ENCODE measurements at regions not wholly inside any gene's neighbourhood (a gene's known extent, or its start where the extent isn't known, plus 50 kb on each side); places are given as distances from the start of the nearest gene placed in this dataset.

GRCh38 chr3:126279853-126280252, 77.4 kb downstream of the KLF15 start:
- H3K36me3 ChIP-seq: no peaks in the 10 kb centered on the region
- no peak overlapping the region for H3K4me2 ChIP-seq
- no peak for TF ChIP-seq Cebpa-rat (IDR thresholded peaks at IDR 0.05)
- no peaks in the 10 kb centered on the region for H3K27me3 ChIP-seq
- peaks cover 9% of the 10 kb centered on the region for H3K4me1 ChIP-seq
- peaks cover 5% of the 10 kb centered on the region; the same call in 1 of the 2 replicates for H3K9me3 ChIP-seq
- no peaks in the 10 kb centered on the region for H4K20me1 ChIP-seq
- no peak overlapping the region for H3K4me3 ChIP-seq
- no peak overlapping the region for H3K9ac ChIP-seq
- no peak overlapping the region for H3K27ac ChIP-seq

GRCh38 chr3:126277629-126278378, 79.4 kb downstream of the KLF15 start:
- no peak for TF ChIP-seq Cebpa-rat (IDR thresholded peaks at IDR 0.05)
- no peak overlapping the region for H3K27ac ChIP-seq
- no peaks in the 10 kb centered on the region for H4K20me1 ChIP-seq
- H3K4me1 ChIP-seq: peaks cover 9% of the 10 kb centered on the region
- peaks cover 4% of the 10 kb centered on the region; the same call in 1 of the 2 replicates for H3K9me3 ChIP-seq
- no peaks in the 10 kb centered on the region for H3K27me3 ChIP-seq
- H3K36me3 ChIP-seq: no peaks in the 10 kb centered on the region
- no peak overlapping the region for H3K4me3 ChIP-seq
- H3K9ac ChIP-seq: no peak overlapping the region
- H3K4me2 ChIP-seq: no peak overlapping the region

DNA sequence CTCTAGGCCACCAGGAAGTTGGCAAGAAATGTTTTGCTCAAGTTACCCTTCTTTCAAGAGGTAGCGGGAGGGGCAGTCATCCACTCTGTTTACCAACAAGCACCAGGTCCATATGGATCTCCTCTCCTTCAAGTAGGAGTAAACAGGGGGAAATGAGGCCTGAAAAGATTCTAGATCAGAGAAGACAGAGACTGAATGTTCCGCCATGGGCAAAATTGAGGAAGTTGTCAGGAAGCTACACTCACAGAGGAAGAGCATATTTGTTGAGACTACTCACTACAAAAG, 81.6 kb downstream of the KLF15 start:
- Histone ChIP-seq H3K9me3 (no peaks in the 10 kb centered on the region), H3K9ac (no peak overlapping the region), H3K36me3 (no peaks in the 10 kb centered on the region), H3K4me3 (no peak overlapping the region), H3K27ac (peak overlapping the region; percentile 54; the same call in 1 of the 2 replicates), H3K4me2 (peak overlapping the region; percentile 29; the same call in 1 of the 2 replicates), H4K20me1 (no peaks in the 10 kb centered on the region), H3K4me1 (peaks cover 9% of the 10 kb centered on the region), H3K27me3 (no peaks in the 10 kb centered on the region)
- TF ChIP-seq Cebpa-rat (IDR thresholded peaks at IDR 0.05): no peak

DNA sequence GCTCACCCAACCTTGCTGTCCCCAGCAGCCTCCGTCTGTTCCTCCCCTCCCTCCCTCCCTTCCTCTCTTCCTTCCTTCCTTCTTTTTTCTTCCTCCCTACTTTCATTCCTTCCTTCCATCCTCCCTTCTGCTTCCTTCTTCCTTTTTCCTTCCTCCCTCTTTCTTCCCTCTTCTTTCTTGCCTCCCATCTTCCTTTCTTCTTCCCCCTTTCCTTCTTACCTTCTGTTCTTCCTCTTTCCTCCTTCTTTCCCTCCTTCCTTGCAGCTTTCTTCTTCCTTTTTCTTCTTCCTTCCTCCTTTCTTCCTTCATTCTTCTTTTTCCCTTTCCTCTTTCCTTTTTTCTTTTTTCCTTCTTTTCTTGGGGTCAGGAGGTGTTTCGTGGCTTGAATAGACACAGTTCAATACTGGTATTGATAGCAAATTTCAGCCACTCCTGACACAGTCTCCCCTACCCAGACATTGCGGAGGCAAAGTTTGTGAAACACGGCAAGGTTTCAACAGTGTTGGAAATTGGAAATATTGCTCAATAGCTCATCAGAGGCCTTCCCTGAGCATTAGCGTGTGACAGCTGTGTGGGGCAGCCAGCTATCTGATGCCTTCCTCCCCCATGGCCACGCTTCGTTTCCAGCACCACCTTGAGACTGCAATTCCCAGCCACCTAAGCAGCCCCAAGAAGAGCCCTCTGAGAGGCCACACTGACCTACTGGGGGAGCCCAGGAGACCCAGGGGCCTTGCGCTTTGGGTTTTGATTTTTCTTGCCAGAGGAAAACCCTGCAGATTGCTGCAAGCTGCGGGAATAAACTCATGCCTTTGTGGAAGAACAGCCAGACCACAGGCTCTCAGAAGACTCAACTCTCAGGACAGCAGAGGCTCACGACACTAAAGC, 82.2 kb downstream of the KLF15 start:
- Histone ChIP-seq H4K20me1 (no peaks in the 10 kb centered on the region), H3K4me3 (no peak overlapping the region), H3K36me3 (no peaks in the 10 kb centered on the region), H3K4me2 (peak overlapping the region; percentile 29; the same call in 1 of the 2 replicates), H3K27ac (peak overlapping the region; percentile 54; the same call in 1 of the 2 replicates), H3K9me3 (no peaks in the 10 kb centered on the region), H3K27me3 (no peaks in the 10 kb centered on the region), H3K4me1 (peaks cover 9% of the 10 kb centered on the region), H3K9ac (no peak overlapping the region)
- TF ChIP-seq Cebpa-rat (IDR thresholded peaks at IDR 0.05): no peak; the same call in 1 of the 2 replicates

DNA sequence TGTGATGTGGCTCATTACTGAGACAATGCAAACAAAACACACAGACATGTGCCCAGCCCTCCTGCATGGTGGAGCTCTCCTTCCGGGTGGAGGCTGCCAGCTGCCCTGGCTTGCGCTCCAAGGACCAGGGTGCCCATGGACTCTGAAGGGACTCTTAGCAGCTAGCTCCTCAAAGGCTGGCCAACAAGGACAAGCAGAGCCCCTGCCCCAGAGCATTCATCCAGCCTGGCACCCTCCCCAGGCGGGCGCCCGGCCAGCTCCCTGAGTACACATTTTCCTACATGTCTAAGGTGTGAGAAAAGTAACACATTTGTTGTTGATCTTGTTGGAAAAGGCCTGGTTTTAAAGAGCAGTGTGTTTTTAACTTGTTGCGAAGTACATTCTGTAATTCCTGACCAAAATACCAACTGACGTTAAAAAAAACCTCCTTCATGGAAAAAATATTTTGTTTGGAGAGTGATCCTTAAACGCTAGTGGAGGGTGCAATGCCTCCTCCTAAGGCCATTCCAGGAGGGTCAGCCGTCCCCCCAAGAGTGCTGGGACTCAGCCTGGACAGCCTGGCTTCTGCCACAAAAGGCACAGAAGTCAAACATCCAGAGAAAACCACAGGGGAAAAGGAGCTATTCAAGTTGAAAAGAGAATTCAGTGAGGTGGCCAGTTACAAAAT, 86.9 kb downstream of the KLF15 start:
- peaks cover 3% of the 10 kb centered on the region for H3K4me1 ChIP-seq
- no peak overlapping the region for H3K4me2 ChIP-seq
- H3K36me3 ChIP-seq: no peaks in the 10 kb centered on the region
- H3K9ac ChIP-seq: no peak overlapping the region
- no peaks in the 10 kb centered on the region for H3K9me3 ChIP-seq
- H4K20me1 ChIP-seq: no peaks in the 10 kb centered on the region
- no peak for TF ChIP-seq Cebpa-rat (IDR thresholded peaks at IDR 0.05)
- no peak overlapping the region for H3K4me3 ChIP-seq
- H3K27me3 ChIP-seq: peaks cover 9% of the 10 kb centered on the region; the same call in 1 of the 2 replicates
- H3K27ac ChIP-seq: no peak overlapping the region

DNA sequence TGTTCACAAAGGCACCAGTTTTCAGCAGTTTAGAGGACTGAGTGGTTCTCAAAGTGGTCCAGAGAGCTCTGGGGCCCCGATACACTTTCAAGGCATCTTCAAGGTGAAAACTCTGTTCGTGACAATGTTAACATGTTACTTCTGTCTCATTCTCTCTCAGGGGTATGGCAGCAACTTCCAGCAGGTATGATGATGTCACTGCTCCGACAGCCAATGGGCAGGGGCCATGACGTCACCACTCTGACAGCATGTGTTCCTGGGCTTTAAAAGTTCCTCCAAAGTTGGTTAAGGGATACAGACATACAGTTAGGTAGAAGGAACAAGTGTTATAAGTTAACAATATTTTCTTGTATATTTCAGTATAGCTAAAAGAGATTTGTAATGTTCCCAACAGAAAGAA, 87.9 kb downstream of the KLF15 start:
- no peak overlapping the region for H3K4me3 ChIP-seq
- no peak overlapping the region for H3K27ac ChIP-seq
- H3K27me3 ChIP-seq: peaks cover 9% of the 10 kb centered on the region; the same call in 1 of the 2 replicates
- no peak for TF ChIP-seq Cebpa-rat (IDR thresholded peaks at IDR 0.05)
- H3K4me1 ChIP-seq: no peaks in the 10 kb centered on the region
- no peaks in the 10 kb centered on the region for H4K20me1 ChIP-seq
- H3K36me3 ChIP-seq: no peaks in the 10 kb centered on the region
- no peak overlapping the region for H3K9ac ChIP-seq
- no peak overlapping the region for H3K4me2 ChIP-seq
- no peaks in the 10 kb centered on the region for H3K9me3 ChIP-seq

DNA sequence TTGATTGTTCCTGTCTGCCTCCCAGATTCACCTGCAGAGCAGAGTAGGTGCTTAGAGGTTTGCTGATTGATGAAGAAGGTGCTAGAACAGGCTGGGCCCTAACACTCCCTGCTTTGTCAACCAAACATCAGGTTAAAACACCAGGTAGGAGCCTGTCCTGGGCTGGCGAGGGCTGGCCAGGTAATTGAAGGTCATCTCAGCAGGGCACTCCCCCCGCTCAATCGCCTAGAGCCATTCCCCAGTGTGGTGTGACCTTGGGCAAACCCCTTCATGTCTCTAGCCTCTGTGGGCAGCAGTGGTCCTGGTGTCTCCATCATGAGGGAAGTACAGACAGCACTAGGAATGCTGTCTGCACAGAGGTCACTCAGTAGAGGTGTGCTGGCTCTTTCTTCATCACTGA, 88.3 kb downstream of the KLF15 start:
- TF ChIP-seq Cebpa-rat (IDR thresholded peaks at IDR 0.05): no peak
- Histone ChIP-seq H4K20me1 (no peaks in the 10 kb centered on the region), H3K4me1 (no peaks in the 10 kb centered on the region), H3K27me3 (peaks cover 9% of the 10 kb centered on the region; the same call in 1 of the 2 replicates), H3K9ac (no peak overlapping the region), H3K4me3 (no peak overlapping the region), H3K27ac (no peak overlapping the region), H3K9me3 (no peaks in the 10 kb centered on the region), H3K4me2 (no peak overlapping the region), H3K36me3 (no peaks in the 10 kb centered on the region)

DNA sequence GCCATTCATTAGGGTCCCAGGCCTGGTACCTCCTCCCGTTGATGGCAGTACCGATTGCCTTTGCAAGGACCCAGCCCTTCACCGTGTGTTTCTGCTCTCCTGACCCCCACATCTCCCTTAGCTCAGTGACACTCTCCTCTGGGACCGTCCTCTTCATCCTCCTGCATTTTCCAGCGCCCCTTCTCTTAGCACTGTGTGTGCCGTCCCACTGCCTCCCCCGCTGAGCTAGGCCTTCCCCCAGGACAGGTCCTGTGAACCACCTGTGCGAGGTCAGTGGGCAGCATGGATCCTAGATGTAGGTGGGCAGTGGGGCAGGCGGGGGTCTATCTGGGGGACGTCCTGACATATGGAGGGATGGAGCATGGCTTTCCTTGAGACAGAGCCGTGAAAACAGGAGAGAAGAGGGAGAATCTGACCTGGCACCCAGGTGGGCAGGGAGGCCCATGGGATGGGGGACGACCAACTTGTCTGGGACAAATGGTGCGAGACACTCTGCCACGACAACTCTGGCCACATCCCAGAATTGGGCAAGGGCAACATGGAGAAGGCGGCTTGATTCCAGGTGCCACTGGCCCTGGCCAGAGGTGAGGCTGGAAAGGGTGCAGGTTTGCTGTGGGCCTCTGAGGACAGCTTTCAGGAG, 87.7 kb upstream of the ALDH1L1 start:
- H4K20me1 ChIP-seq: no peaks in the 10 kb centered on the region
- no peaks in the 10 kb centered on the region for H3K4me1 ChIP-seq
- no peak overlapping the region for H3K27ac ChIP-seq
- no peaks in the 10 kb centered on the region for H3K36me3 ChIP-seq
- H3K9ac ChIP-seq: no peak overlapping the region
- H3K27me3 ChIP-seq: peaks cover 9% of the 10 kb centered on the region; the same call in 1 of the 2 replicates
- no peak overlapping the region for H3K4me2 ChIP-seq
- no peak overlapping the region for H3K4me3 ChIP-seq
- H3K9me3 ChIP-seq: no peaks in the 10 kb centered on the region
- TF ChIP-seq Cebpa-rat (IDR thresholded peaks at IDR 0.05): no peak

- no peak overlapping the region for H3K27ac ChIP-seq
- TF ChIP-seq Cebpa-rat (IDR thresholded peaks at IDR 0.05): no peak
- H3K4me2 ChIP-seq: no peak overlapping the region
- no peaks in the 10 kb centered on the region for H3K9me3 ChIP-seq
- no peak overlapping the region for H3K9ac ChIP-seq
- H3K4me3 ChIP-seq: no peak overlapping the region
- H3K4me1 ChIP-seq: no peaks in the 10 kb centered on the region
- H4K20me1 ChIP-seq: no peaks in the 10 kb centered on the region
- H3K27me3 ChIP-seq: peaks cover 9% of the 10 kb centered on the region; the same call in 1 of the 2 replicates
- no peaks in the 10 kb centered on the region for H3K36me3 ChIP-seq
These were observed 87.0 kb upstream of the ALDH1L1 start for GRCh38 chr3:126267169-126267975.
